ENCODE measurements at regions not wholly inside any gene's neighbourhood (a gene's known extent, or its start where the extent isn't known, plus 50 kb on each side); places are given as distances from the start of the nearest gene placed in this dataset.
"Not testable (repeated sequence)": the region's sequence is repeated elsewhere in the genome, so short reads cannot be mapped to it uniquely, and the experiment has no call there.

DNA sequence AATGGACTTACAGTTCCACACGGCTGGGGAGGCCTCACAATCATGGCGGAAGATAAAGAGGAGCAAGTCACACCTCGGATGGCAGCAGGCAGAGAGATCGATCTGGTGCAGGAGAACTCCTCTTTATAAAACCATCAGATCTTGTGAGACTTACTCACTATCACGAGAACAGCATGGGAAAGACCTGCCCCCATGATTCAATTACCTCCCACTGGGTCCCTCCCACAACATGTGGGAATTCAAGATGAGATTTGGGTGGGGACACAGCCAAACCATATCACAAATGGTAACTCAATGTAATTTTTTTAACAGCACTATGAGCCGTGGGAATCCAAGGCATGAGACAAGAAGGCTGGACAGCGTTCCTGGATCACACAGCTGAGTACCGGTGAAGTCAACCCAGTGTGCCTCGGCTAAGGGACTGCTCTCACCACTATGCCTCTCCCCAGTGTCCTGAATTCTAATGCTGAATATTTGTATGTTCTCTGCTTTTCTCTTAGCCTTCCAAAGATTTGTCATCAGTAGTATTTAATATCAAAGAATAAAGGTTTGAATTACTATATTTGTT, 84.3 kb downstream of the IRS2 start:
- H3K36me3 Mint-ChIP-seq (ENCODE audit: low read depth); POLR2A ChIA-PET; H3K27ac Mint-ChIP-seq; H3K4me3 Mint-ChIP-seq; DNase-seq; CTCF ChIA-PET; H3K4me1 Mint-ChIP-seq; H3K9me3 Mint-ChIP-seq: not testable (repeated sequence)
- peaks cover 28% of the 10 kb centered on the region for H3K27me3 Mint-ChIP-seq

DNA sequence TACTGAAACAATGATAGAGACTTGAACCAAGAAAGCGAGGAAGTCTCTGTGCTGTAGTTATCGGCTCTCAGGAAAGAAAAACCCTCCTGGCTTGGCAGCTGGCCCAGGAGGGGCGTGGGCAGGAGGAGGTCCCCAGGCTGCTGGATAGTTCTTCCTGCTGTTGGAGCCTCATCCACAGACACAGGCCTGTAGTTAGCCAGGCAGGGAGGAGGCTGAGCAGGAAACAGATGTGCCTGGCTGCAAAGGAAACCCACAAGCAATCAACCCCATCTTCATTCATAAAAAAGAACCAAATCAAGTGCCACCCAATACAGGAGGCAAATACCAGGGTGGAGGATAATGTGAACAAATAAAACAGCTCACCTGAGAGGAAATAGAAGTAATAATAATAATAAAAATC, 86.2 kb downstream of the IRS2 start:
- H3K4me1 Mint-ChIP-seq, result peaks cover 4% of the 10 kb centered on the region
- CTCF ChIA-PET, result no interaction called here
- H3K9me3 Mint-ChIP-seq, result no peaks in the 10 kb centered on the region
- H3K27ac Mint-ChIP-seq, result no peak overlapping the region
- H3K36me3 Mint-ChIP-seq (ENCODE audit: low read depth), result no peaks in the 10 kb centered on the region
- peaks cover 33% of the 10 kb centered on the region for H3K27me3 Mint-ChIP-seq
- POLR2A ChIA-PET, result no interaction called here
- DNase-seq, result no peak
- no peak overlapping the region for H3K4me3 Mint-ChIP-seq

DNA sequence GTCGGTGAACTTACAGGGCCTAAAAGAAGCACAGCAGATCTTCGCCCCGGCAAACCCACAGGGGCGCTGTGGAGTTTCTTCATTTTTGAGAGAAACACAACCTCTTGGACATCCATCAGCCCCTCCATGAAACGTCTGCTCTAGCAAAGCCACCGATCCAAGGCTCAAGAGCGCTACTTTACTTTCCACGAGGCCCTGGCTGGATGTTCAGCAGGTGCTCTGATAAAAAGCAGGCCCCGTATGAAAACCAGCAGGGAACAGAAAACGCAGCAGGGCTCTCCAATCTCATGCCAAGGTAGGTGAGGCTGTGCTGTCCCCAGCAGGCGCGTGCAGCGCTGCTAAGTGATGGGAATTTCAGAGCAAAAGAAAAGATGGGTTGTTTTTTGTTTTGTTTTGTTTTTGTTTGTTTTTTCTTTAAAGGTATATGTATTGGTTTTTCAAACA, 86.7 kb downstream of the IRS2 start:
- H3K9me3 Mint-ChIP-seq, result no peaks in the 10 kb centered on the region
- no peaks in the 10 kb centered on the region for H3K36me3 Mint-ChIP-seq (ENCODE audit: low read depth)
- no peak overlapping the region for H3K4me3 Mint-ChIP-seq
- ChIA-PET CTCF (no interaction called here), POLR2A (no interaction called here)
- H3K27me3 Mint-ChIP-seq, result peaks cover 27% of the 10 kb centered on the region
- no peak overlapping the region for H3K27ac Mint-ChIP-seq
- H3K4me1 Mint-ChIP-seq, result peaks cover 4% of the 10 kb centered on the region
- no peak for DNase-seq

DNA sequence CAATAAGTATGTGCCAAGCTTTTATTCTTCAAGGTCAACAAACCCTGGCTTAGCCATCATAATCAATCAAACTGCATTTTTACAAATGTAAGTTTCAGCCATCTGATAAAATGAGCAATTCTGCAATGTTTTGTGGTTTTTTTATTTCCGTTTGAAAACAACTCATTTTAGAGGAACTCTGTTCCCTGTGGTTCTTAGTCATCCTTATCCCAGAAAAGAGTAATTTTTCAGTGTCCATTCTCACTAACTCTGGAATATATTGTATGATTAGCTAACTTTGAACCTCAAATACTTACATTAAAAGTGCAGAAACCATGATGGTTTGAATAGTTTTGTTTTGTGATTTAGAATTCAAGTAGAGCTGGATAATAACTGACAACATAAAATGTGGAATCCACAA, 87.6 kb downstream of the IRS2 start:
- POLR2A ChIA-PET, result no interaction called here
- H3K27me3 Mint-ChIP-seq, result peaks cover 19% of the 10 kb centered on the region
- H3K36me3 Mint-ChIP-seq (ENCODE audit: low read depth), result no peaks in the 10 kb centered on the region
- CTCF ChIA-PET, result no interaction called here
- H3K27ac Mint-ChIP-seq, result no peak overlapping the region
- peaks cover 4% of the 10 kb centered on the region for H3K4me1 Mint-ChIP-seq
- DNase-seq, result no peak
- H3K9me3 Mint-ChIP-seq, result no peaks in the 10 kb centered on the region
- H3K4me3 Mint-ChIP-seq, result no peak overlapping the region

- POLR2A ChIA-PET, result no interaction called here
Observed at GRCh38 chr13:109697936-109698335, 88.4 kb downstream of the IRS2 start.

GRCh38 chr13:109695402-109696190, 90.8 kb downstream of the IRS2 start:
- ChIA-PET POLR2A (no interaction called here), CTCF (interaction anchor here (1.3 kb wide), 1 partner anchor 90 kb away, joined by 3 read pairs; no protein-coding TSS in a partner anchor)
- Mint-ChIP-seq H3K9me3 (no peaks in the 10 kb centered on the region), H3K4me3 (no peak overlapping the region), H3K27me3 (peaks cover 8% of the 10 kb centered on the region), H3K27ac (no peak overlapping the region), H3K4me1 (peaks cover 4% of the 10 kb centered on the region), H3K36me3 (ENCODE audit: low read depth) (no peaks in the 10 kb centered on the region)
- no peak for DNase-seq

More at GRCh38 chr13:109697936-109698335, 88.4 kb downstream of the IRS2 start:
- CTCF ChIA-PET, result no interaction called here
- H3K4me1 Mint-ChIP-seq, result peaks cover 4% of the 10 kb centered on the region
- DNase-seq, result no peak
- H3K4me3 Mint-ChIP-seq, result no peak overlapping the region
- peaks cover 18% of the 10 kb centered on the region for H3K27me3 Mint-ChIP-seq
- H3K36me3 Mint-ChIP-seq (ENCODE audit: low read depth), result no peaks in the 10 kb centered on the region
- no peak overlapping the region for H3K27ac Mint-ChIP-seq
- no peaks in the 10 kb centered on the region for H3K9me3 Mint-ChIP-seq

DNA sequence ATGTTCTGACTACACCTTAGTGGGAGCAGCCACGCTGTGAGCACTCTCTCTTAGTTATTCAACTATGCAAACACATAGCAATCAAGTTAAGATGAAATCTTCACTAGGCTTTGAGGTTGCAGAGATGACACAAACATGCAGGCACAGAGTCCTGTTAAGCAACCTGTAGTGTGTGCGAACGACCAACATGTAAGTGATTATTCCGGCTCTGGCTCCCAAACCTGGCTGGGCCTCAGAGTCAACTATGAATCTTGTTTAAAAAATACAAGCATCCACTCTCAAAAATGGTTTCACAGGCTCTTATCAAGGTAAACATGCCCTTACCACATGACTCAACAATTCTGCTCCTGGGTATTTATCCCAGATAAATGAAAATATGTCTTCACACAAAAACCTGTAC, 91.4 kb downstream of the IRS2 start:
- no peak for DNase-seq
- H3K4me3 Mint-ChIP-seq, result no peak overlapping the region
- no peaks in the 10 kb centered on the region for H3K4me1 Mint-ChIP-seq
- H3K27me3 Mint-ChIP-seq, result peaks cover 8% of the 10 kb centered on the region
- H3K36me3 Mint-ChIP-seq (ENCODE audit: low read depth), result no peaks in the 10 kb centered on the region
- ChIA-PET POLR2A (no interaction called here), CTCF (no interaction called here)
- H3K9me3 Mint-ChIP-seq, result no peaks in the 10 kb centered on the region
- no peak overlapping the region for H3K27ac Mint-ChIP-seq

GRCh38 chr13:109693213-109693612, 93.2 kb downstream of the IRS2 start:
- Mint-ChIP-seq H3K27me3 (peaks cover 8% of the 10 kb centered on the region), H3K4me1 (no peaks in the 10 kb centered on the region), H3K4me3 (no peak overlapping the region), H3K9me3 (no peaks in the 10 kb centered on the region), H3K36me3 (ENCODE audit: low read depth) (no peaks in the 10 kb centered on the region), H3K27ac (no peak overlapping the region)
- DNase-seq, result no peak
- CTCF ChIA-PET, result interaction anchor here (0.6 kb wide), 1 partner anchor 157 kb away, joined by 3 read pairs; no protein-coding TSS in a partner anchor
- POLR2A ChIA-PET, result no interaction called here

GRCh38 chr13:109691689-109692088, 94.7 kb downstream of the IRS2 start:
- Mint-ChIP-seq H3K4me1 (no peaks in the 10 kb centered on the region), H3K27ac (no peak overlapping the region), H3K36me3 (ENCODE audit: low read depth) (no peaks in the 10 kb centered on the region), H3K9me3 (no peaks in the 10 kb centered on the region), H3K27me3 (peaks cover 8% of the 10 kb centered on the region), H3K4me3 (no peak overlapping the region)
- no peak for DNase-seq
- ChIA-PET POLR2A (no interaction called here), CTCF (no interaction called here)

DNA sequence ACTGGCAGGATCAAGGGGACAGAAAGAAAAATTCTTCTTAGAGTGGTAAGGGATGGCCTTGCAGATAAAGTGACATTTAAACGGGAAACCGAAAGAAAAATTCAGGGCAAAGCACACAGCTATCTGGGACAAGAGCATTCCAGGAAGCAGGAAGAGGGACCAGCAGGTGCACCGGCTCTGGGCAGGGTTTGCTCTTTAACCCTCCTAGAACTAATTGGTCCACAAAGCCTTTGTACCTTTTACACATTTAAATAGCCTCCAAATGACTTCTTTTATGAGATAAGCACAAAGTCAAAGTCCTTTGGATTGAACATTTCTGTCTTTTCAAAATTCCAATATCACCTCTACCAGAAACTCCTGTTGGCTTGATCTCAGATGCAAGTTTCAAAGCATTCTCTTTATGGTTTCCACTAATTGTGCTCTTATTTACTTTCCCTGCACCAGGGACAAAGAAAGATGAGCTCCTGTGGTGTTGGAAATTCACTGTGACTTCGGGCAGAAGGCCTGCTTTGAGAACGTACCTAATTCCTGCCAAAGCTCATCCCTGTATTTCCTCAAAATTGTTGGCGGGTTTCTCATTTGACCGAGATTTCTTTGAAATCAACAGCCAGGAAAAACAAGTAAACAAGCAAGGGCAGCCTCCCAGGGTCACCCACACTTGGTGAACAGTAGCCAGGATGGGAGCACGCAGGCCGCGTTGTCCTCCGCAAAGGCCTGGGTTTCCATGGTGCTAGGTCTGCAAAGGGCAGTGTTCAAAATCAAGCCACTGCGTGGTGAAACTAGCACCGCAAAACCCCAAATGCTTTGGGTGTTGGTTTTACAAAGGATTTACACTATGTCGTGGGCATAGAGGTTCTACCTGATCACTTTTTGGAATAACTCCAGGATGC, 98.6 kb downstream of the IRS2 start:
- Mint-ChIP-seq H3K4me3 (no peak overlapping the region), H3K9me3 (no peaks in the 10 kb centered on the region)

DNA sequence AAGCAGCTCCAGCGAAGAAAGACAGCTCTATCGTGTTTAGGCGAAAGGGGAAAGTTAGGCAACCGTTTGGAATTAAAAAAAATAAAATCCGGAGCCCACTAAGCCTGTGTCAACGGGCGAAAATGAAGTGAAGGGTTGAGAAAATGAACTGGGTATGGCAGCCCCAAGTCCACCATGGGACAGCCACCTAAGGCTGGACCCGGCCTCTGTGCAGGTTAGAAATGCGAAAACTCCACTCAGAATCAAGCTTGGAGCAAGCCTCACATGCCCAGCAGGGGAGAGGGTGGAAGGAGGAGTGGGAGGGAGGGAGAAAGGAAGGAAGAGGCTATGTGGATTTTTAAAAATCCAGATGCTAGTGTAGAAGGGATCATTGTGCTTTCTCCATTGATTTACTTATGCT, 101.2 kb downstream of the IRS2 start:
- Mint-ChIP-seq H3K27me3 (peaks cover 11% of the 10 kb centered on the region), H3K9me3 (no peaks in the 10 kb centered on the region), H3K4me3 (no peak overlapping the region), H3K4me1 (no peaks in the 10 kb centered on the region), H3K27ac (no peak overlapping the region), H3K36me3 (ENCODE audit: low read depth) (no peaks in the 10 kb centered on the region)
- ChIA-PET CTCF (no interaction called here), POLR2A (no interaction called here)
- no peak for DNase-seq

More for the DNA sequence above, 98.6 kb downstream of the IRS2 start:
- no peaks in the 10 kb centered on the region for H3K36me3 Mint-ChIP-seq (ENCODE audit: low read depth)
- DNase-seq, result no peak
- H3K27me3 Mint-ChIP-seq, result peaks cover 8% of the 10 kb centered on the region
- no peak overlapping the region for H3K27ac Mint-ChIP-seq
- H3K4me1 Mint-ChIP-seq, result no peaks in the 10 kb centered on the region
- ChIA-PET POLR2A (no interaction called here), CTCF (no interaction called here)

- no peak overlapping the region for H3K4me3 Mint-ChIP-seq
- ChIA-PET CTCF (no interaction called here), POLR2A (no interaction called here)
- H3K9me3 Mint-ChIP-seq, result no peaks in the 10 kb centered on the region
- no peak overlapping the region for H3K27ac Mint-ChIP-seq
- no peaks in the 10 kb centered on the region for H3K4me1 Mint-ChIP-seq
- H3K36me3 Mint-ChIP-seq (ENCODE audit: low read depth), result no peaks in the 10 kb centered on the region
- H3K27me3 Mint-ChIP-seq, result peaks cover 11% of the 10 kb centered on the region
- DNase-seq, result no peak
Observed at GRCh38 chr13:109684824-109685202, 101.6 kb downstream of the IRS2 start.

DNA sequence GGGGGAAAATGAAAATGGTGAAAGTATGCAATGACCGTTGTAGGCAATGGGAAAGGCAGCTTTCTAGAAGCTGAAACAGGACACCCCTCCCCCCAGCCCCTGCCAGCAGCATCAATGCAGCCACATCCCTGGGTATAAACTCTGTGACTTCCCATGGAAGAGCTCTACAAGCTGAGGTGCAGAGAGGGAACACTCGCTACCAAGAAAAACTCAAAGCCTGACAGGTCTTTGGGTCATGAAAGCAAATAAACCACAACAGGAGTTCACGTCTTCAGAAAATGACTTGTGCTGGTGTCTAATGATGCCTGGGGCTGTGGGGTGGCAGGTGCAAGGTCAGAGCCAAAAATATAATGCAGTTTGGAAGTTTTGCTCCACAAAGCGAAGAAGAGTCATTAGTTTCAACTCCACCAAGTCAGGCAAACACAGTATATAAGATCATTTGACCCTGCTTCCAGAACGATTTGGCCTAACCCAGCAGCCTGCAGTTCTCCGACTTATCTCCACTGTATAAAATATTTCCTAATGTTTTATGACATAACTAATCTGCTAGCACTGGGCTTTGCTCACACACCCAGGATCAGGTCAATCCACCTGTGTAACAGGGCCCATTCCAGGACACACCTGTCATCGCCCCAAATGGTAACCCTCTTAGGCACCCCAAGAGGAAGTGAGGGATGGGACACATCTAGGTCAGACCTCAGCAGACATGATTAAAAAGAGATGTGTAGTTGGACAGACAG, 102.1 kb downstream of the IRS2 start:
- H3K27me3 Mint-ChIP-seq, result peaks cover 11% of the 10 kb centered on the region
- CTCF ChIA-PET, result no interaction called here
- DNase-seq, result no peak
- H3K4me3 Mint-ChIP-seq, result no peak overlapping the region
- H3K27ac Mint-ChIP-seq, result no peak overlapping the region
- H3K9me3 Mint-ChIP-seq, result no peaks in the 10 kb centered on the region
- H3K4me1 Mint-ChIP-seq, result no peaks in the 10 kb centered on the region
- POLR2A ChIA-PET, result no interaction called here
- H3K36me3 Mint-ChIP-seq (ENCODE audit: low read depth), result no peaks in the 10 kb centered on the region

All from activated CD4-positive, alpha-beta memory T cell treated with anti-CD3 and anti-CD28 coated beads, Interleukin-2, amount 10 ng/mL, durations not matched to agents 7 days and 5 days (primary cell).